ENCODE measurements at regions not wholly inside any gene's neighbourhood (a gene's known extent, or its start where the extent isn't known, plus 50 kb on each side); places are given as distances from the start of the nearest gene placed in this dataset.

DNA sequence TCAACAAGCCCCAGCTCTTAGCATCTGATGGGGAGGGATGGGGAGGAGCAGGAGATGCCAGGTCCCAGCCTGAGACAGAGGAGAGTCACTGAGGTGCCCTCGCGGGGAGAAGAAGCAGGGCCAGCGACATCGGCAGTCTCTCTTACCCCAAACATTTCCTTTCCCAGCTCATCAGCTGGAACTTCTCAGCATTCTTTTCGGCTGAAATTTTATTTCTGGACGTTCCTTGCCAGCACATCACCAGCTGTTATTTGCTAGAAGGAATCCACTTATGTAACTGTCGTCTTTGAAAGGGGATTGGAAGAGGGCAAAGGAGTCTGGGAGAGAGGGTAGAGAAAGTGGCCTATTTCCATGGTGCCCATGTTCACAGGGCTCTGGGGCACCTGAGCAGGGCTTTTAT lies 101.0 kb upstream of the SHH start:
- Histone ChIP-seq H3K4me1 (ENCODE audit: insufficient read depth) (no peaks in the 10 kb centered on the region), H2AFZ (no peak overlapping the region), H3K27ac (ENCODE audit: low read depth) (no peak overlapping the region), H4K20me1 (replicated peaks; ENCODE audit: insufficient read depth) (no peaks in the 10 kb centered on the region), H3K4me3 (no peak overlapping the region), H3K9me2 (ENCODE audit: insufficient read depth) (no peaks in the 10 kb centered on the region), H3K79me2 (replicated peaks; ENCODE audit: insufficient read depth) (no peaks in the 10 kb centered on the region), H3F3A (replicated peaks; ENCODE audit: low read depth) (no peaks in the 10 kb centered on the region), H3K36me3 (ENCODE audit: insufficient read depth) (no peaks in the 10 kb centered on the region), H3K4me2 (no peak overlapping the region), H3K27me3 (ENCODE audit: insufficient read depth) (no peaks in the 10 kb centered on the region)
- DNase-seq (ENCODE audit: low spot score) (no peak), ATAC-seq (no peak)
- Mint-ChIP-seq H3K4me1 (no peaks in the 10 kb centered on the region; the same call in 2 of the 3 replicates), H3K9me3 (peaks cover 29% of the 10 kb centered on the region), H3K27me3 (ENCODE audit: insufficient read depth, low read depth, poor library complexity) (peaks cover 8% of the 10 kb centered on the region), H3K36me3 (ENCODE audit: low read depth) (peaks cover 8% of the 10 kb centered on the region; the same call in 2 of the 3 replicates), H3K4me3 (no peak overlapping the region), H3K27ac (no peak overlapping the region)
- TF ChIP-seq ZNF114 (CRISPR knock-in tag; IDR thresholded peaks at IDR 0.05) (no peak), CREB1 (CRISPR knock-in tag; IDR thresholded peaks at IDR 0.05; ENCODE audit: low read depth) (no peak), NANOG (IDR thresholded peaks at IDR 0.05; ENCODE audit: borderline replicate concordance) (no peak), EZH2 (IDR thresholded peaks at IDR 0.05; ENCODE audit: low read depth, unreplicated experiment) (no peak), EZH2phosphoT487 (IDR thresholded peaks at IDR 0.05; ENCODE audit: unreplicated experiment) (no peak), POLR2AphosphoS5 (IDR thresholded peaks at IDR 0.05; ENCODE audit: low read depth) (no peak), ZNF331 (CRISPR knock-in tag; IDR thresholded peaks at IDR 0.05; ENCODE audit: low read depth) (no peak)
- TF ChIP-seq, protein P1, sequence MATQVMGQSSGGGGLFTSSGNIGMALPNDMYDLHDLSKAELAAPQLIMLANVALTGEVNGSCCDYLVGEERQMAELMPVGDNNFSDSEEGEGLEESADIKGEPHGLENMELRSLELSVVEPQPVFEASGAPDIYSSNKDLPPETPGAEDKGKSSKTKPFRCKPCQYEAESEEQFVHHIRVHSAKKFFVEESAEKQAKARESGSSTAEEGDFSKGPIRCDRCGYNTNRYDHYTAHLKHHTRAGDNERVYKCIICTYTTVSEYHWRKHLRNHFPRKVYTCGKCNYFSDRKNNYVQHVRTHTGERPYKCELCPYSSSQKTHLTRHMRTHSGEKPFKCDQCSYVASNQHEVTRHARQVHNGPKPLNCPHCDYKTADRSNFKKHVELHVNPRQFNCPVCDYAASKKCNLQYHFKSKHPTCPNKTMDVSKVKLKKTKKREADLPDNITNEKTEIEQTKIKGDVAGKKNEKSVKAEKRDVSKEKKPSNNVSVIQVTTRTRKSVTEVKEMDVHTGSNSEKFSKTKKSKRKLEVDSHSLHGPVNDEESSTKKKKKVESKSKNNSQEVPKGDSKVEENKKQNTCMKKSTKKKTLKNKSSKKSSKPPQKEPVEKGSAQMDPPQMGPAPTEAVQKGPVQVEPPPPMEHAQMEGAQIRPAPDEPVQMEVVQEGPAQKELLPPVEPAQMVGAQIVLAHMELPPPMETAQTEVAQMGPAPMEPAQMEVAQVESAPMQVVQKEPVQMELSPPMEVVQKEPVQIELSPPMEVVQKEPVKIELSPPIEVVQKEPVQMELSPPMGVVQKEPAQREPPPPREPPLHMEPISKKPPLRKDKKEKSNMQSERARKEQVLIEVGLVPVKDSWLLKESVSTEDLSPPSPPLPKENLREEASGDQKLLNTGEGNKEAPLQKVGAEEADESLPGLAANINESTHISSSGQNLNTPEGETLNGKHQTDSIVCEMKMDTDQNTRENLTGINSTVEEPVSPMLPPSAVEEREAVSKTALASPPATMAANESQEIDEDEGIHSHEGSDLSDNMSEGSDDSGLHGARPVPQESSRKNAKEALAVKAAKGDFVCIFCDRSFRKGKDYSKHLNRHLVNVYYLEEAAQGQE (IDR thresholded peaks at IDR 0.05; ENCODE audit: unreplicated experiment), result no peak
- TF ChIP-seq, protein P2, sequence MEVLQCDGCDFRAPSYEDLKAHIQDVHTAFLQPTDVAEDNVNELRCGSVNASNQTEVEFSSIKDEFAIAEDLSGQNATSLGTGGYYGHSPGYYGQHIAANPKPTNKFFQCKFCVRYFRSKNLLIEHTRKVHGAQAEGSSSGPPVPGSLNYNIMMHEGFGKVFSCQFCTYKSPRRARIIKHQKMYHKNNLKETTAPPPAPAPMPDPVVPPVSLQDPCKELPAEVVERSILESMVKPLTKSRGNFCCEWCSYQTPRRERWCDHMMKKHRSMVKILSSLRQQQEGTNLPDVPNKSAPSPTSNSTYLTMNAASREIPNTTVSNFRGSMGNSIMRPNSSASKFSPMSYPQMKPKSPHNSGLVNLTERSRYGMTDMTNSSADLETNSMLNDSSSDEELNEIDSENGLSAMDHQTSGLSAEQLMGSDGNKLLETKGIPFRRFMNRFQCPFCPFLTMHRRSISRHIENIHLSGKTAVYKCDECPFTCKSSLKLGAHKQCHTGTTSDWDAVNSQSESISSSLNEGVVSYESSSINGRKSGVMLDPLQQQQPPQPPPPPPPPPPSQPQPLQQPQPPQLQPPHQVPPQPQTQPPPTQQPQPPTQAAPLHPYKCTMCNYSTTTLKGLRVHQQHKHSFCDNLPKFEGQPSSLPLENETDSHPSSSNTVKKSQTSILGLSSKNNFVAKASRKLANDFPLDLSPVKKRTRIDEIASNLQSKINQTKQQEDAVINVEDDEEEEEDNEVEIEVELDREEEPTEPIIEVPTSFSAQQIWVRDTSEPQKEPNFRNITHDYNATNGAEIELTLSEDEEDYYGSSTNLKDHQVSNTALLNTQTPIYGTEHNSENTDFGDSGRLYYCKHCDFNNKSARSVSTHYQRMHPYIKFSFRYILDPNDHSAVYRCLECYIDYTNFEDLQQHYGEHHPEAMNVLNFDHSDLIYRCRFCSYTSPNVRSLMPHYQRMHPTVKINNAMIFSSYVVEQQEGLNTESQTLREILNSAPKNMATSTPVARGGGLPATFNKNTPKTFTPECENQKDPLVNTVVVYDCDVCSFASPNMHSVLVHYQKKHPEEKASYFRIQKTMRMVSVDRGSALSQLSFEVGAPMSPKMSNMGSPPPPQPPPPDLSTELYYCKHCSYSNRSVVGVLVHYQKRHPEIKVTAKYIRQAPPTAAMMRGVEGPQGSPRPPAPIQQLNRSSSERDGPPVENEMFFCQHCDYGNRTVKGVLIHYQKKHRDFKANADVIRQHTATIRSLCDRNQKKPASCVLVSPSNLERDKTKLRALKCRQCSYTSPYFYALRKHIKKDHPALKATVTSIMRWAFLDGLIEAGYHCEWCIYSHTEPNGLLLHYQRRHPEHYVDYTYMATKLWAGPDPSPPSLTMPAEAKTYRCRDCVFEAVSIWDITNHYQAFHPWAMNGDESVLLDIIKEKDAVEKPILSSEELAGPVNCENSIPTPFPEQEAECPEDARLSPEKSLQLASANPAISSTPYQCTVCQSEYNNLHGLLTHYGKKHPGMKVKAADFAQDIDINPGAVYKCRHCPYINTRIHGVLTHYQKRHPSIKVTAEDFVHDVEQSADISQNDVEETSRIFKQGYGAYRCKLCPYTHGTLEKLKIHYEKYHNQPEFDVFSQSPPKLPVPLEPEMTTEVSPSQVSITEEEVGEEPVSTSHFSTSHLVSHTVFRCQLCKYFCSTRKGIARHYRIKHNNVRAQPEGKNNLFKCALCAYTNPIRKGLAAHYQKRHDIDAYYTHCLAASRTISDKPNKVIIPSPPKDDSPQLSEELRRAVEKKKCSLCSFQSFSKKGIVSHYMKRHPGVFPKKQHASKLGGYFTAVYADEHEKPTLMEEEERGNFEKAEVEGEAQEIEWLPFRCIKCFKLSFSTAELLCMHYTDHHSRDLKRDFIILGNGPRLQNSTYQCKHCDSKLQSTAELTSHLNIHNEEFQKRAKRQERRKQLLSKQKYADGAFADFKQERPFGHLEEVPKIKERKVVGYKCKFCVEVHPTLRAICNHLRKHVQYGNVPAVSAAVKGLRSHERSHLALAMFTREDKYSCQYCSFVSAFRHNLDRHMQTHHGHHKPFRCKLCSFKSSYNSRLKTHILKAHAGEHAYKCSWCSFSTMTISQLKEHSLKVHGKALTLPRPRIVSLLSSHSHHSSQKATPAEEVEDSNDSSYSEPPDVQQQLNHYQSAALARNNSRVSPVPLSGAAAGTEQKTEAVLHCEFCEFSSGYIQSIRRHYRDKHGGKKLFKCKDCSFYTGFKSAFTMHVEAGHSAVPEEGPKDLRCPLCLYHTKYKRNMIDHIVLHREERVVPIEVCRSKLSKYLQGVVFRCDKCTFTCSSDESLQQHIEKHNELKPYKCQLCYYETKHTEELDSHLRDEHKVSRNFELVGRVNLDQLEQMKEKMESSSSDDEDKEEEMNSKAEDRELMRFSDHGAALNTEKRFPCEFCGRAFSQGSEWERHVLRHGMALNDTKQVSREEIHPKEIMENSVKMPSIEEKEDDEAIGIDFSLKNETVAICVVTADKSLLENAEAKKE (CRISPR knock-in tag; IDR thresholded peaks at IDR 0.05), result no peak
- TF ChIP-seq, protein P3, sequence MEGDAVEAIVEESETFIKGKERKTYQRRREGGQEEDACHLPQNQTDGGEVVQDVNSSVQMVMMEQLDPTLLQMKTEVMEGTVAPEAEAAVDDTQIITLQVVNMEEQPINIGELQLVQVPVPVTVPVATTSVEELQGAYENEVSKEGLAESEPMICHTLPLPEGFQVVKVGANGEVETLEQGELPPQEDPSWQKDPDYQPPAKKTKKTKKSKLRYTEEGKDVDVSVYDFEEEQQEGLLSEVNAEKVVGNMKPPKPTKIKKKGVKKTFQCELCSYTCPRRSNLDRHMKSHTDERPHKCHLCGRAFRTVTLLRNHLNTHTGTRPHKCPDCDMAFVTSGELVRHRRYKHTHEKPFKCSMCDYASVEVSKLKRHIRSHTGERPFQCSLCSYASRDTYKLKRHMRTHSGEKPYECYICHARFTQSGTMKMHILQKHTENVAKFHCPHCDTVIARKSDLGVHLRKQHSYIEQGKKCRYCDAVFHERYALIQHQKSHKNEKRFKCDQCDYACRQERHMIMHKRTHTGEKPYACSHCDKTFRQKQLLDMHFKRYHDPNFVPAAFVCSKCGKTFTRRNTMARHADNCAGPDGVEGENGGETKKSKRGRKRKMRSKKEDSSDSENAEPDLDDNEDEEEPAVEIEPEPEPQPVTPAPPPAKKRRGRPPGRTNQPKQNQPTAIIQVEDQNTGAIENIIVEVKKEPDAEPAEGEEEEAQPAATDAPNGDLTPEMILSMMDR (conservative IDR thresholded peaks at IDR 0.05; ENCODE audit: low read depth in 2 of 2), result no peak
- TF ChIP-seq, protein P4, sequence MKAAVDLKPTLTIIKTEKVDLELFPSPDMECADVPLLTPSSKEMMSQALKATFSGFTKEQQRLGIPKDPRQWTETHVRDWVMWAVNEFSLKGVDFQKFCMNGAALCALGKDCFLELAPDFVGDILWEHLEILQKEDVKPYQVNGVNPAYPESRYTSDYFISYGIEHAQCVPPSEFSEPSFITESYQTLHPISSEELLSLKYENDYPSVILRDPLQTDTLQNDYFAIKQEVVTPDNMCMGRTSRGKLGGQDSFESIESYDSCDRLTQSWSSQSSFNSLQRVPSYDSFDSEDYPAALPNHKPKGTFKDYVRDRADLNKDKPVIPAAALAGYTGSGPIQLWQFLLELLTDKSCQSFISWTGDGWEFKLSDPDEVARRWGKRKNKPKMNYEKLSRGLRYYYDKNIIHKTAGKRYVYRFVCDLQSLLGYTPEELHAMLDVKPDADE (IDR thresholded peaks at IDR 0.05), result no peak

All from GM23338 (cell line).